HCEC 1CT (cell line): ENCODE measurements at regions not wholly inside any gene's neighbourhood (a gene's known extent, or its start where the extent isn't known, plus 50 kb on each side); places are given as distances from the start of the nearest gene placed in this dataset.

Experiments used
- DNase-seq: peaks from one replicate; pipeline ENCODE4 v3.0.0-alpha.2; 2017

DNA sequence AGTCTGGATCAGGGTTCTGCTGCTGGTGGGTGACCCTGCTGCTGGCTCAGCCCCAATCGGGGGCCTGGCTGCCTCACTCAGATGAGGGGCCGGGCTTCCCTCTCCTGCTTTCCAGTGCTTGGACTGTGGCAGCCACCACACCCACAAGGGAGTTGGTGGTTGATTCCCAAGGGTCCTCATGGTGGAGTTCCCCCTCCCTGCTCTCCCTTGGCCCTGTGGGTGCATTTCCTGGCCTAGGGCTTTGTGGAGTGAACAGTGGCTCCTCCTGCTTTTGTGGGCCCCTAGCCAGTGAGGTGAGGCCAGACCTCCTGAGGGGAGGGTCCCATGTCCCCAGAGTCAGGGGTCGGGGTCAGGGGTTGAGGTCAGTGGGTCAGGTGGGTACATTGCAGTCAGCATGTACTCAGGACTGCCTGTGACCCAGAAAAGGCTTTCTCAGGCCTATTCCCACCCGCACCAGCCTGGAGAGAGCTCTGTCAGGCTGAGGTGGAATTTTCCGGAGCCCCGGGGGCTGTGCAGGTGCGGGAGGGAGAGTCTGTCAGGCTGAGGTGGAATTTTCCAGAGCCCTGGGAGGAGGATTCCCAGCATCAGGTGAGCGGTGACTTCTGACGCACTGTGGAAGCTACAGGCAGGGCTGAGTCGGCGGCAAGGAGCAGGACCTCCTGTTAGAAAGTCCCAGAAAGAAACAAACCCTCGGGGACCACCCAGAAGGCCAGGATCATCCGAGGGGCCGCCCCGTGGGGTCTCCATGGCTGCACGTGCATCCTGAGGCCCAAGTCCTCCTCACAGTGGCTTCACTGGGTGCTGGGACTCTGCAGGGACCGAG is 94.4 kb upstream of the INSIG1 start:
- no peak for DNase-seq

DNA sequence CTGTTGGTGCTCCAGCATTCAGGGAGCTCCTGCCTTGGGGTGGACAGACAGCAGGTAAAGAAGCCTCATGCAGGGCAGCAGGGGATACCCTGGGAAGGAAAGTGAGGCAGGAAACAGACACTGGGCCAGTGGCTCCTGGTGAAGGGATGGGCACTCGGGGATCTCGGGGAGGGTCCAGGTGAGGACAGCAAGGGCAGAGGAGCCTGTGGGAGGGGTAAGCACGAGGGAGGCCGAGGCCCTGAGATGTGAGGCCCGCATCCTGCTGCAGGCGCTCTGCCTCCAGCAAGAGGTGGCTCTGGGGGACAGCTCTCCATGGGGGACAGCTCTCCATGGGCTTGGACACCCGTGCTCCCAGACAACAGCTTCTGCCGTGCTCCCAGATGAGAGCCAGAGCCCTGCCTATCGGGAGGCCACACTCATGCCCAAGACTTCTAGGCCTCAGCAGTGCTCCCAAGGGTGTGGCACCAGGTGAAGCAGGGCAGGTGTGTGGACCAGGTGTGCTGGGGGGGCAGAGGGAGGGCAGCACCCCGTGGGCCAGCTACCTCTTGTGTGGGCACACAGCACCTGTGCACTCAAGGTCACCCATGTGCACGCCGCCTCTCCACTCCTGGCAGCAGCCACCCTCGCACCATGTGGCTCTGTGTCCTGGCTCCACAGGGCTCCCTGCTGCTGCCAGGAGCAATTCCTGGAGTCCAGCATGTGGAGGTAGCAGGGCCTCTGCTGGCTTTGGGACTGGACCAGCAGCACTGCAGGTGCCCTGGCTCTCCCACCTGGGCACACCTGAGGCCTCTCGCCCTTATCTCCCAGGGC is 93.6 kb upstream of the INSIG1 start:
- no peak for DNase-seq

DNA sequence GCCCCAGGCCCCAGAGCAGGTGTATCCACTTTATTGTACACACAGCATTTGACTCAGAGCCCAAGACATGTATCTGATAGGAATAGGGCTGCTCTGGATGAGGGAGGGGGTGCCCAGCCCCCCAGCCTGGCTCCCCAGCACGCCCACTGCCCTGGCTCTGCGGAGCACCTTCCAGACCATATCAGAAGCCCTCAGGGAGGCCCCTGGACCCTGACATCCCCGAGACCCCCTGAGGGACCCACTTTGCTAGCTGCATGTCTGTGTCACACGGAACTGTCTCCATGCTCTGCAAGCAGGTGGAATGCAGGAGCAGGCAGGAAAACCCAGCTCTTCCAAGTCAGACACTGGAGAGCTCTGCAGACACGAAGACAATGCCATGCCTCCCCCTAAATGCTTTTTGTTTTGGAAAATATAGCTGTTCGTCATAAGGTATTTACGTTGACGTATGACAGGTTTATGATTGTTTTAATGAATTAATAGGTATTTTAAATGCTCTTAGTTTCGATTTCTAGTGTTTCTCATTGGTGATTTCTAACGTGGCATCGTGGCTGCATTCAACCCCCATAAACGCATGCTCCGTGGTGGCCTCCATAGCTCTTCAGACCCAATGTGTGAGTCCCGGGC is 92.8 kb upstream of the INSIG1 start:
- DNase-seq, result no peak

DNA sequence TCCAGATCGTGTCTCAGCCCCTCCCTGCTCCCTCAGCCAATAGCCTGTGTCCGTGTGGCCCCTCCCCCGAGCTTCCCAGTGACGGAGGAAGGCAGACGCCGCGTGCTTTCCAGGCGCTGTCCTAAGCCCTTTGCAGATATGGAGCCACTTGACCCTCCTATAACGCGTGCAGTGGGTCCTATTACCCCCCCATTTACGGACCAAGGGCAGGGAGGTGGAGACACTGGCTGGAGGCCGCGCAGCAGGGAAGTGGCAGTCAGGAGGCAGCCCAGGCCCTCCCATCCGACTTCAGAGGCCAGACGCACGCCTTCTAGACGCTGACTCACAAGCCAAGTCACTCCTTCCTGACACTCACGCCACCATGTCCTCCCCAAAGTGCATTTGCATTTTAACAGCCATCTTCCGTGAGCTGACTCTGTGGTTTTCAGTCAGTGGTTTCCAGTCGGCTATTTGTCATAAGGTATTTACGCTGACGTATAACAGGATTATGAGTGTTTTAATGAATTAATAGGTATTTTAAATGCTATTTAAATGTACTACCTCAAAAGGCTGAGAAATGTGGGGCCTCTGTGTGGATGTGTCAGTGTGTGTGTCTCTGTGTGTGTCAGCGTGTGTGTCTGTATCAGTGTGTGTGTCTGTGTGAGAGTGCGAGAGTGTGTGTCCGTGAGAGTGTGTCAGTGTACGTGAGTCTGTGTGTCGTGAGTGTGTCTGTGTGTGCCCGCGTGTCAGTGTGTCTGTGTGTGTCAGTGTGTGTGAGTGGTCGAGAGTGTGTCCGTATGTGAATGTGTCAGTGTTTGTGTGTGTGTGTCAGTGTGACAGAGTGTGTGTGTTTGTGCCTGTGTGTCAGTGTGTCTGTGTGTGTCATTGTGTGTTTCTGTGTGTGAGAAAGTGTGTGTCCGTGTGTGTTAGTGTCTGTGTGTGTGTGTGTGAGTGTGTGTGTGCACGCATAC is 92.0 kb upstream of the INSIG1 start:
- peak; percentile 100 for DNase-seq

DNA sequence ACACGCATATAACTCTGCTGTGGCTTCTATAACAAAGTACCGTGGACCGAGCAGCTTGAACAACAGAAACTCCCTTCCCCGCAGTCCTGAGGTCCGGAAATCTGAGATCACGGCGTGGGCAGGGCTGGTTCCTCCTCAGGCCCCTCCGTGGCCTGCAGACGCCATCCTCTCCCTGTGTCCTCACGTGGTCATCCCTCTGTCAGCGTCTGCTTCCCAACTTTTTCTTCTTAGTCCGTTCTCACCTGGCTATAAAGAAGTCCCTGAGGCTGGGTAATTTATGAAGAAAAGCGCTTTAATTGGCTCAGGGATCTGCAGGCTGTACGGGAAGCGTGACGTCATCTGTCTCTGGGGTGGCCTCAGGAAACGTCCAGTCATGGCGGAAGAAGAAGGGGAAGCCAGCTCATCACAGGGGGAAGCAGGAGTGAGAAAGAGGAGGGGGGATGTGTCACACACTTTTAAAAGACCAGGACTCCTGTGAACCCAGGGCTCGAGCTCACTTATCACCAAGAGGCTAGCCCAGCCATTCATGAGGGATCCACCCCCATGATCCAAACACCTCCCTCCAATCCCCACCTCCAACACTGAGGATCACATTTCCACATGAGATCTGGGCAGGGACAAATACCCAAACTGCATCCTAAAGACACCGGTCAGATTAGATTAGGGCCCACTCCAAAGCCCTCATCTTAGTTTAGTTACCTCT is 91.2 kb upstream of the INSIG1 start:
- peak; percentile 83 for DNase-seq

DNA sequence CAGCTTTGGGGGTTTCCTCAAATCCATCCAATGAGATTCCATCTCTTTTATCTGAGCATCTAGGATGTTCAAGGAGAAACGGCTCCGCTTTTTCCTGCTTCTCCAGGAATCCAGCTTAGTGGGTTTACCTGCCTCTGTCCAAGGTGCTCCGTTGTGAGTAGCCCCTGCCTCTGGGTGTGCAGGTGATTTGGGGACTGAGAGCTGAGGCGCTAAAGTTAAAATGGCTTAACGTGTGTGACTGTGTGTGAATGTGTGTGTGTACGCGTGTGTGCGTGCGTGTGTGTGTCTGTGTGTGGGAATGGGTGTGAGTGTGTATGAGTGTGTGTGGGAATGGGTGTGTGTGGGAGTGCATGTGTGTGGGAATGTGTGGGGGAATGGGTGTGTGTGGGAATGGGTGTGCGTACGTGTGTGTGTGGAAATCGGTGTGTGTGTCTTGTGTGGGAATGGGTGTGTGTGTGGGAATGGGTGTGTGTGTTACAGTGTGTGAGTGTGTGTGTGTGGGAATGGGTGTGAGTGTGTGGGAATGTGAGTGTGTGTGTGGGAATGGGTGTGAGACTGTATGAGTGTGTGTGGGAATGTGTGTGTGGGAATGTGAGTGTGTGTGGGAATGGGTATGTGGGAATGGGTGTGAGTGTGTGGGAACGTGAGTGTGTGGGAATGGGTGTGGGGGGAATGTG is 90.2 kb upstream of the INSIG1 start:
- no peak for DNase-seq

DNA sequence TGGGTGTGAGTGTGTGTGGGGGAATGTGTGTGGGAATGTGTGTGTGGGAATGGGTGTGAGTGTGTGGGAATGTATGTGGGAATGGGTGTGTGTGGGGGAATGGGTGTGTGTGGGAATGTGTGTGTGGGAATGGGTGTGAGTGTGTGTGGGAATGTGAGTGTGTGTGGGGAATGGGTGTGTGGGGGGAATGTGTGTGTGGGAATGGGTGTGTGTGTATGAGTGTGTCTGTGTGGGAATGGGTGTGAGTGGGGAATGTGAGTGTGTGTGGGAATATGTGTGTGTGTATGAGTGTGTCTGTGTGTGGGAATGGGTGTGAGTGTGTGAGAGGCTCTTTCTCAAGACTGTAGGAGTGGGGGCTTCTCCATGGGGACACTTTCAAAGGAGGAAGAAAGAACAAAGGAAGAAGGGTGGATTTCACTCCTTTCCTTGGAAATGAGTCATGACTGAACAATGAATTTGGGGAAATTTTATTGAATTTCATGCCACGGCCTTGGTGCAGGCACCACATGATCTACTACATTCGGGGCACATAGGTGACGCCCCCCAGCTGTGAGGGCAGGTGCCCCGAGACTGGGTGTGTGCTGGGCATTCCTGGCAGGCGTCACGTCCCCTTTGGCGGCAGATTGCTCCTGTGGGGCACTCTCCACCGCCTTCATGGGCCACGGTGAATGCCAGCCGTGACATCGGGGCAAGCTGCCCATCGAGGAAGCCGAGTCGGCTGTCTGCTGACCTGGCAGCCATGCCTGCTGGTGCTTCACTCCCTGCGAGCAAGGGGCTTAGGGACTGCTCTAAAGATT is 88.8 kb upstream of the INSIG1 start:
- peak; percentile 64 for DNase-seq

DNA sequence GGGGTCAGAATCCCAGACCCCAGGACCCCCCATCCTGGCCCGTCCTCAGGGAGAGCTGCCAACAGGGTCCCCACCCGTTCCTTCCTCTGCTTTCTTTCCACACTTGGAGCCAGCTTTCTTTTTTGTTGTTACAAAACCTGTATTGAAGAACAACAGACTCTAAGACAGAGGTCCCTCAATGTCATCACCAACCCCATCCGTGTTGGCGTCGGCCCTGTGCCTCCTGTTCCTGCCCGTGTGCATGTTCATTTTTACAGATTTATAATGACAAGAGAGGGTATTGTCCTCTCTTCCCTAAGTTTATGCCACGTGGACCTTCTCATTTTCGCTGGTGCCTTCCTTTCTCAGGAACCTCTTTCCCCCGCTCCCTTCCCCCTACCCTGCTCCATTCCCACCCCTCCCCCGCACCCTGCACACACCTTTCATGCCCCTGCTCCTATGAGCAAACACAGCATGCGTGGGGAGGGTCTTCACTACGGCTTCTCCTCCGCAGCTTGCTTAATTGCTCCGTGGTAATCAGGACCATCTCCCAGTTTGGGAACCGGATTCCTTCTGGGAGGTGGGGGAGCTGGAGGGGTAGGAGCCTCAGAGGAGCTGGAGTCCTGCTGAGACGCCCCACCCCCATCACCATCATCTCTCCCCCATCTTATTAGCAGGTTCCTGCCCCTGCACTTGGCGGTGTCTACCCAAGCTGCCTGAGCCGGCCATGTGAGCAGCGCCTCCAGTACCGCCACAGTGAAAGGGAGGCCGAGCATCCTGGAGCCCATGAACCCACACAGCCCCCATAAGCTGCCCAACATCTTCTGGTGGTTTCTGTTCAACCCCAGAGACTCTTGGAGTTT is 88.0 kb upstream of the INSIG1 start:
- DNase-seq, result no peak

DNA sequence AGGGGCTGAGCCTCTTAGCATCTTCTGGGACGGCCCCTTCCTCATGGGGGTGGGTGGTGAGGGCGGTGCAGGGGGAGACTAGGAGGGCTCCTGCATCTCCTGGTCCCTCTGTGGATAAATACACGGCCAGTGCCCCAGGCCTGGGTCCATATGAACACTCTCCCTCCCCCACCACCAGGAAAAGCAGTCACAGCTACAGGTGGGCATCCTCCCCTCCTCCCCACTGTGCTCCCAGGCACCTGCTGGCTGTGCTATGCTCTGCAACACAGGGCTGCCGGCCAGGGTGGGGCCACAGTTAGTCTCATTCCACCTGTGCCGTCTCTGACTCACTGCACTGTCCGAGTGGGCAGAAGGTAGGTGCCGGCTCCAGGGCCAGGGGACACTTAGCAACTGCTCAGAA is 87.3 kb upstream of the INSIG1 start:
- no peak for DNase-seq

DNA sequence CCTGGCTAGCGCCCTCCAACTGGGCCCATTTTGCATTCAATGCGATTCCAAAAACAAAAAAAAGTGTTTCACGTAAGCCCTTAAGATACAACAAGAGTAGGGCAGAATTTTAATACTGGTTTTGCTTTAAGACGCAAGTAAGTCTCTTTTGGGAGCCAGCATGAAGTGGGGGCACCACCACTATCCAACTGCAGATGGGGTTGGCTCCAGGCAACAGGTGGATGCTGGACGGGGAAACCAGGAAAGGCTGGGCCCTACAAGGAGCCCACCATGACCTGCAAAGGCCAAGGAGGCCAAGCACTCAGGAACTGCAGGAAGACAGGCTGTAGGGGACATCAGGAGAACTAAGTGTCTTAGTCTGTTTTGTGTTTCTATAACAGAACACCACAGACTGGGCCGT is 86.5 kb upstream of the INSIG1 start:
- no peak for DNase-seq

DNA sequence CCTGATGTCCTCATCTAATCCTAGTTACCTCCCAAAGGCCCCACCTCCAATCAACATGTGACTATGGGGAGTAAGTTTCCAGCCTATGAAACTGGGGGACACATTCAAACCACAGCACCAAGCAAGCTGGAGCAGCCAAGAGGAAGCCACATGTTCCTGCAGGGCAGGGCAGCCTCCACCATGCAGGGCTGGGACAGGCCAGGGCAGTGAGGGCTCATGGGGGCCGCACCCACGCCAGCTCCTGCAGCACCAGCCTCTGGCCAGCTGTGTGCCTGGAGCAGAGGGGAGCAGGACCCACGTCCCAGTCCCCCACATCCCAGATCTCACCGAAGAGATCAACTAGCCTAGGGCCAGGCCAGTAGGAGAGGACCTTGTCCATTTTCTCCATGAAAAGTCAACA is 85.9 kb upstream of the INSIG1 start:
- no peak for DNase-seq

DNA sequence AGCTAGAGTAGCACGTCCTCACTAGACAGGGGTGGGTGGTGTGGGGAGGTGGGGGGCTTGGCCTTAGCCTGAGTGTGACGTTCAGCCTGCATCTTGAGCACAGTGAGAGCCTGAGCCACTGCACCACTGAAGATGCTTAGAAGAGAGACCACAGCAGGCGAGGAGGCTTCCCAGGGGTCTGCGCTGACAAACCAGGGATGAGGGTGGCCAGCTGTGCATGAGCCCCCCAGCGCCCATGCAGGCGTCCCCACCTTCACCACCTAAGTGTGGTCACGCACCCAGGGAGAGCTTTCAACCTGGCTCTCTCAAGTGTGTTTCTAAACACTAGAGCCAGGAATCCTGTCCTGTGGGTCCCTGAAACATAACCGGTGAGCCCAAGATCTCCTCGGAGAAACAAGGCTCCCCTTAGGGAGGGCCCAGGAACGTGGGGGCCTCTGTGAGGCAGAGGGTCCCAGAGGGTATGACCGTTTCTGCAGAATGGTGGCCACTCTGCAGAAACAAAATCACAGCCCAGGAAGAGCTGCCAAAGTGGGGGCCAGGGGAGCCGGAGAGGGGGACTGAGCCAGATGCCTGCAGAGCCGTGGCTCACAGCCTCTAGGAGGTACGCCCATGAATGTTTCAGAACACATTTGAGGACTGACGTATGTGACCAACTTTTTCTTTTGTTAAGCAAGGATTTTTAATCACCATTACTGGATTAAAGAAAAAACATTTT is 85.2 kb upstream of the INSIG1 start:
- DNase-seq, result no peak

DNA sequence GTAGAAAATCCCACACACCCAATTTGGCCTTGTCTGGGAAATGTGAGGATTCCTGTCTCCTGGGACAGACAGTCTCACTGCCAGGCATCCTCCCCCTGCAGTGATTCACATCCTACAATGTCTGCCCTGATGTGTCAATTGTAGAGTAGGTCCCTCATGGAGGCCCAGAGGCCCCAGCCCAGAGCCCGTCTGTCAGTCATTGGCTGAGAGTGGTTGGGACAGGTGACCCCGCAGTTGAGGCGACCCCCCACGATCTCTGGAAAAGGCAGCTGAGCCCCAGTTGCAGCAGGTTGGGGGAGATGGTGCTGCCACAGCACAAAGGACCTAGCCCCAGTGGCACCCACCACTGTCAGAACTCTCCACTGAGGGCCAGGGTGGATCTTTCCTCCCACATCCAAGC is 84.3 kb upstream of the INSIG1 start:
- no peak for DNase-seq

DNA sequence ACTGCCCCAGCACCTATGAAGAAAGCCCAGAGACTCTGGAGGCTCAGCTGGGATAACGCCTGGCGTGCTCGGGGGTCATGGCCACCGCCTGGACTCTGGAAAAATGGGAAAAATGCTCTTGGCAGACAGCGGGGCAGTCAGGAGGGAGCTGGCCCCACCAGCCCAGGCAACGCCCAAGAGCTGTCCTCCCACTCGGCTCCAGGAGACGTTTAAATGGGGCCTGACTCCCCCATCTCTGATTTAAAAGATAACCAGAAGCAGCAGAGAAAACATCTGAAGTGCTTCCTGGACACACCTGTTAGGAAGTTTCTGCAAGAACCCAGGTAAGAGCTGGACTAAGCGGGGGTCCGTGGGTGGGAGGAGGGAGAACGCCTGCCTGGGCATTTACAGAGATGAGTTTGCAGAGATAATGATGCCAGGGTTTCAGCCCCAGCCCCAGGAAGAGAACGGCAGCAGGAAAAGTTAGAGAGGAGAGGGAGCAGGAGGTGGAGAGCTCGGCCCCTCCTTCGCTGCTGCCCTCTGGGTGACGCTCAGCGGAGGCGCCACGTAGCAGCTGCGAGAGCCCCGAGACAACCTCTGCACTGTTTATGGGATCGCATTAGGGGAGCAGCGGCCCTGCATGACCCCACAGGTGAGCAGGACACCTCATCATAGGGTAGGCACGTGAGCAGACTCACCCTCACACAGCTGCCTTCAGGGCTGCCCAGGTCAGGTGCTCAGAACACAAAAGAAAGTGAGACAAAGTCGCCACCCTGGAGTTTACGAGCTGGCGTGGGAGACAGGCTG is 83.5 kb upstream of the INSIG1 start:
- no peak for DNase-seq

DNA sequence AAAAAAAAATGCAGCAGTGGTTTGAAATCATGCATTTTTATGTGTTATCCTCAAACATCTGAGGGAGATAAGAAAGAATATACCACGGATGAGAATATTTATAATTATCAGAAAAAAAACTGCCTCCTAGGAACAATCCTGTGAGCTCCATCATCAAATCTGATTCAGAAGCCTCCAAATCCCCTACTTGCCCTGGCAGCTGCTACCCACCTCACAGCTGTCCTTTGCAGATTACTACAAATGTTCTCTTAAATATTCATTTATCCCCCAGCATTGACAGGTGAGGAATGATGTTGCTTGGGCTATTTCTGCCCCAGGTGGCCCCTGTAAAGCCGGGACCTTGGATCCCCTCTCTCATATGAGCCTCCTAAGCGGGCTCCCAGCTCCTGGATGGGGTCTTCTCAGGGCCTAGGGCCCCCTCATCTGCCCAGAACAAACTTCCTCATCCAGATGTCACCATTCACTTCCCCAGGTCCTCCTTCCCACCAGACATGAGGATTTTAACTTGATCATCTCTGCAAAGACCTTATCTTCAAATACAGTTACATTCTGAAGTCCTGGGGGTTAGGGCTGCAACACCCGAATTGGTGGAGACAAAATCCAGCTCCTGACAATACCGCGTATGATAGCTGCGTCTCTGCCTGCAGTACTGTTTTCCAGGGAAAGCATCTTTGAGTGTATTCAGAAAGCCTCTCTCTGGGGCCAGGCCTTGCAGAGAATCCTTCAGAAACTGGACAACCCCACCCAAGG is 81.9 kb upstream of the INSIG1 start:
- DNase-seq, result no peak

DNA sequence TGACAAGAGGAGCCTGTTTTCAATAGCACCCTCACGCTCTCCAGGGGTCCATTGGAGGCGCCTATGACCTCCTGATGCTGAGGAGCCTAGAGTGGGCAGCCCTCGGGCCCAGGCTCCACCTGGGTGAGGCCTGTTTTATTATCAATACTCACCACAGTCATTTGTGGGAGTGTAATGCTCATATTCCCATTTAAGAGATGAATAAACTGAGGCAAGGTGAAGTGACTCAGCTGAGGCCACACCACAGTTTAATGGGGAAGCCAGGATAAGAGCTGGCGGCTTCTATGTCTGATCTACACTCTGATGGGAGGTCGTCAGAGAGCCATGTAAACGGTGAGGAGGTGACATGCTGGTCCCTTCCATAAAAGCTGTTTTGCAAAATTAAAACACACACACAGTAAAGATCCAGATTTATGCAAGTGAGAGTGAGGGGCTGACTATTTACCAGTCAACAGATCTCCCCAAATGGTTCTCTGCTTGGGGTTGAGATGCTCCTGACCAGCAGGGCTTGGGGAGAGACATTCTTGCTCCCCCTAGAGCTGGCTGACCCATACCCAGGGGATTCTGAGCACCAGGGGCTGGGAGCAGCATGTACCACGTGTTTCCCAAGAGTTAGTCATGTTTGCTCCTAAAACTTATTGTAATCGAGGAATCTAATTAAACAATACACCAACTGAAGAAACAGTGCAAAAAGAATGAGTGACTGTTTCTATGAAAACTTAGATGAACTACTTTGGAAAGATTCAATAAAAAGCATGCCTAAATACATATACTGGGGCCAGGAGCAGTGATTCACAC is 81.0 kb upstream of the INSIG1 start:
- peak; percentile 24 for DNase-seq
